Stimulated activated CD8-positive, alpha-beta memory T cell treated with anti-CD3 and anti-CD28 coated beads, Interleukin-7, amount 100 ng/mL, for 48 hours (primary cell): ENCODE measurements at regions not wholly inside any gene's neighbourhood (a gene's known extent, or its start where the extent isn't known, plus 50 kb on each side); places are given as distances from the start of the nearest gene placed in this dataset.
A peak's percentile ranks its signal among the peaks of the same experiment; 100 is the strongest.
"Not testable (repeated sequence)": the region's sequence is repeated elsewhere in the genome, so short reads cannot be mapped to it uniquely, and the experiment has no call there.

Source experiments
- DNase-seq, 2 donors: peaks; one replicate each; pipeline ENCODE4 v3.0.0-alpha.2; 2020; ENCODE audit warnings: low read depth in 1 of 2; ENCODE audit errors: extremely low read depth in 1 of 2

GRCh38 chr20:61096463-61096862 lies 155.6 kb upstream of the CDH4 start:
- DNase-seq, result no peak

GRCh38 chr20:61099806-61100205 lies 152.3 kb upstream of the CDH4 start:
- no peak for DNase-seq

GRCh38 chr20:61100489-61100888 lies 151.6 kb upstream of the CDH4 start:
- DNase-seq, result no peak

GRCh38 chr20:61101321-61101720 lies 150.7 kb upstream of the CDH4 start:
- not testable (repeated sequence) for DNase-seq

- DNase-seq, result no peak
Measured at GRCh38 chr20:61104232-61104631, 147.8 kb upstream of the CDH4 start.

GRCh38 chr20:61105395-61105794 lies 146.7 kb upstream of the CDH4 start:
- DNase-seq, result no peak

GRCh38 chr20:61106438-61106837 lies 145.6 kb upstream of the CDH4 start:
- no peak for DNase-seq

GRCh38 chr20:61109221-61109805 lies 142.7 kb upstream of the CDH4 start:
- no peak for DNase-seq

- no peak for DNase-seq
Measured at GRCh38 chr20:61112515-61112914, 139.5 kb upstream of the CDH4 start.

- DNase-seq, result no peak
Measured at GRCh38 chr20:61113731-61114130, 138.3 kb upstream of the CDH4 start.

- no peak for DNase-seq
Measured at GRCh38 chr20:61114493-61115175, 137.4 kb upstream of the CDH4 start.

GRCh38 chr20:61115364-61116065 lies 136.5 kb upstream of the CDH4 start:
- no peak for DNase-seq

GRCh38 chr20:61117725-61118124 lies 134.3 kb upstream of the CDH4 start:
- DNase-seq, result no peak

- no peak for DNase-seq
Measured at GRCh38 chr20:61118429-61119224, 133.4 kb upstream of the CDH4 start.

GRCh38 chr20:61119273-61119672 lies 132.8 kb upstream of the CDH4 start:
- no peak for DNase-seq

- DNase-seq, result no peak
Measured at GRCh38 chr20:61119794-61120410, 132.2 kb upstream of the CDH4 start.

- peak; percentile 1 to 20 for DNase-seq
Measured at GRCh38 chr20:61120595-61121515, 131.2 kb upstream of the CDH4 start.

GRCh38 chr20:61121661-61122060 lies 130.4 kb upstream of the CDH4 start:
- DNase-seq, result no peak

GRCh38 chr20:61123286-61123685 lies 128.8 kb upstream of the CDH4 start:
- no peak for DNase-seq
